Fibroblast of the aortic adventitia (primary cell): ENCODE measurements at regions not wholly inside any gene's neighbourhood (a gene's known extent, or its start where the extent isn't known, plus 50 kb on each side); places are given as distances from the start of the nearest gene placed in this dataset.

Experiments used
- DNase-seq: peaks from one replicate; pipeline ENCODE4 v3.0.0-alpha.2; 2010; ENCODE audit warnings: low read depth
- H3K4me3 ChIP-seq: 2 replicates; pipeline ENCODE4 v1.5.1; 2011; ENCODE audit warnings: low read depth, mild to moderate bottlenecking, control low read depth, low read length, moderate library complexity
- CTCF ChIP-seq: IDR thresholded peaks from 2 replicates; pipeline ENCODE4 v1.5.1; 2011; ENCODE audit warnings: mild to moderate bottlenecking, low read length, control low read depth, inconsistent platforms; ENCODE audit not compliant: insufficient read depth

- no peak overlapping the region for H3K4me3 ChIP-seq
- no peak for TF ChIP-seq CTCF
- DNase-seq = no peak
Observed at GRCh38 chr13:69107436-69107835, 1000.2 kb upstream of the ATXN8OS start.

- no peak for DNase-seq
- H3K4me3 ChIP-seq = no peak overlapping the region
- TF ChIP-seq CTCF = no peak
Observed at GRCh38 chr13:69101841-69102240, 1005.8 kb upstream of the ATXN8OS start.

- no peak for TF ChIP-seq CTCF
- H3K4me3 ChIP-seq = no peak overlapping the region
- no peak for DNase-seq
Observed at GRCh38 chr13:69094485-69094884, 1013.1 kb upstream of the ATXN8OS start.

- no peak overlapping the region for H3K4me3 ChIP-seq
- TF ChIP-seq CTCF = no peak
- DNase-seq = no peak
Observed at GRCh38 chr13:69092615-69093322, 1014.9 kb upstream of the ATXN8OS start.

GRCh38 chr13:69077267-69077666 is 1030.4 kb upstream of the ATXN8OS start:
- DNase-seq = no peak
- TF ChIP-seq CTCF = no peak
- no peak overlapping the region for H3K4me3 ChIP-seq

GRCh38 chr13:69069554-69070133 is 1038.0 kb upstream of the ATXN8OS start:
- no peak for TF ChIP-seq CTCF
- DNase-seq = no peak
- H3K4me3 ChIP-seq = no peak overlapping the region

GRCh38 chr13:69050696-69051095 is 1056.9 kb upstream of the ATXN8OS start:
- no peak for TF ChIP-seq CTCF
- H3K4me3 ChIP-seq = no peak overlapping the region
- no peak for DNase-seq
